NB4 (cell line): ENCODE measurements at regions not wholly inside any gene's neighbourhood (a gene's known extent, or its start where the extent isn't known, plus 50 kb on each side); places are given as distances from the start of the nearest gene placed in this dataset.

ENCODE experiments used
- DNase-seq: peaks from one replicate; pipeline ENCODE4 v3.0.0; 2010; ENCODE audit warnings: low read depth
- H3K4me3 ChIP-seq: one replicate; pipeline ENCODE4 v1.5.1; 2011; ENCODE audit warnings: mild to moderate bottlenecking, low read depth, low read length, moderate library complexity
- CTCF ChIP-seq: IDR thresholded peaks from one replicate; pipeline ENCODE4 v1.5.1; 2012; ENCODE audit warnings: low read depth, low read length
- MAX ChIP-seq: IDR thresholded peaks from 2 replicates; pipeline ENCODE4 v1.6.1; 2011; ENCODE audit warnings: low read depth, low read length
- MYC ChIP-seq: IDR thresholded peaks from 2 replicates; pipeline ENCODE4 v1.6.1; 2011; ENCODE audit warnings: low read depth, low read length
- POLR2A ChIP-seq: IDR thresholded peaks from 2 replicates; pipeline ENCODE4 v1.6.1; 2011; ENCODE audit warnings: mild to moderate bottlenecking; ENCODE audit not compliant: insufficient read length; ENCODE audit errors: extremely low read depth

GRCh38 chrX:38898261-38898660 is 97.0 kb downstream of the MID1IP1 start:
- peak; percentile 65 for DNase-seq
- TF ChIP-seq MAX (no peak), MYC (no peak), CTCF (no peak), POLR2A (no peak)
- H3K4me3 ChIP-seq: no peak overlapping the region

- no peak for TF ChIP-seq CTCF
- TF ChIP-seq MAX: no peak
- TF ChIP-seq POLR2A: no peak
- no peak for TF ChIP-seq MYC
- no peak overlapping the region for H3K4me3 ChIP-seq
- DNase-seq: no peak
These were observed 98.4 kb downstream of the MID1IP1 start for GRCh38 chrX:38899650-38900049.

- H3K4me3 ChIP-seq: no peak overlapping the region
- TF ChIP-seq MYC (no peak), POLR2A (no peak), MAX (no peak)
These were observed 99.5 kb downstream of the MID1IP1 start for GRCh38 chrX:38900719-38901118.

GRCh38 chrX:38902972-38903492 is 101.8 kb downstream of the MID1IP1 start:
- H3K4me3 ChIP-seq: no peak overlapping the region
- DNase-seq: no peak
- no peak for TF ChIP-seq POLR2A

More at GRCh38 chrX:38900719-38901118, 99.5 kb downstream of the MID1IP1 start:
- DNase-seq: no peak

GRCh38 chrX:38916801-38917200 is 115.5 kb downstream of the MID1IP1 start:
- TF ChIP-seq MYC (no peak), CTCF (no peak), MAX (no peak), POLR2A (no peak)
- DNase-seq: no peak
- H3K4me3 ChIP-seq: no peak overlapping the region

- TF ChIP-seq CTCF (no peak), POLR2A (no peak), MYC (no peak)
- no peak for DNase-seq
- H3K4me3 ChIP-seq: no peak overlapping the region
These were observed 116.7 kb downstream of the MID1IP1 start for GRCh38 chrX:38917954-38918353.

- TF ChIP-seq MAX: no peak
- no peak for TF ChIP-seq CTCF
- no peak for TF ChIP-seq MYC
- TF ChIP-seq POLR2A: no peak
These were observed 117.9 kb downstream of the MID1IP1 start for GRCh38 chrX:38919202-38919601.

More at GRCh38 chrX:38919202-38919601, 117.9 kb downstream of the MID1IP1 start:
- no peak for DNase-seq
- no peak overlapping the region for H3K4me3 ChIP-seq
